Prostate gland (tissue), 2 donors: ENCODE measurements at regions not wholly inside any gene's neighbourhood (a gene's known extent, or its start where the extent isn't known, plus 50 kb on each side); places are given as distances from the start of the nearest gene placed in this dataset.
"Not testable (repeated sequence)": the region's sequence is repeated elsewhere in the genome, so short reads cannot be mapped to it uniquely, and the experiment has no call there.

ENCODE experiments used
- DNase-seq: peaks from one replicate; pipeline ENCODE4 v3.0.0-alpha.2; 2019; ENCODE audit warnings: low spot score
- H3K27ac ChIP-seq, 2 donors: fragments of 200-600 bp; sonication (generic); 2 replicates each; pipeline ENCODE4 v1.5.1; 2017 to 2019
- H3K27me3 ChIP-seq: fragments of 200-600 bp; sonication (generic); replicated peaks from 2 replicates; pipeline ENCODE4 v1.5.1; 2019; ENCODE audit not compliant: insufficient read depth
- H3K36me3 ChIP-seq, 2 donors: fragments of 200-600 bp; sonication (generic); 1 replicate in 1 of 2; 2 replicates in 1 of 2; pipeline versions ENCODE4 v1.5.1 to v1.8.1; 2017 to 2019
- H3K4me1 ChIP-seq: fragments of 200-600 bp; sonication (generic); replicated peaks from 2 replicates; pipeline ENCODE4 v1.5.1; 2019
- H3K4me3 ChIP-seq, 2 donors: fragments of 200-600 bp; sonication (generic); 2 replicates each; pipeline ENCODE4 v1.5.1; 2017 to 2019
- H3K9me3 ChIP-seq: fragments of 200-600 bp; sonication (generic); 2 replicates; pipeline ENCODE4 v1.5.1; 2017
- POLR2A ChIP-seq: fragments of 450-650 bp; IDR thresholded peaks from one replicate; pipeline ENCODE4 v1.6.1; 2016; ENCODE audit warnings: antibody characterized with exemption, mild to moderate bottlenecking
- POLR2AphosphoS5 ChIP-seq: sonication (generic); formaldehyde crosslinking; IDR thresholded peaks from one replicate; pipeline ENCODE4 v1.6.1; 2017; ENCODE audit warnings: antibody characterized with exemption
- WGBS: methylation state at CpG from one replicate; pipeline ENCODE4 v1.1.5; 2018; 5-methylcytosine and 5-hydroxymethylcytosine counted together
- intact Hi-C: fragments of 100-400 bp; cut with DNase I; formaldehyde crosslinking; loops from one replicate; pipeline ENCODE4 v1.14.2; 2022
- TF ChIP-seq, protein P1 (sequence below), 4 experiments: fragments of 200-600 bp in 2 of 4; fragments of 450-650 bp in 2 of 4; sonication (generic) in 2 of 4; IDR thresholded peaks; 1 replicate in 3 of 4; 2 replicates in 1 of 4; pipeline ENCODE4 v1.5.1; 2016 to 2019; ENCODE audit warnings: antibody characterized with exemption in 4 of 4, mild to moderate bottlenecking in 2 of 4, moderate library complexity in 2 of 4

GRCh38 chr11:98417256-98417755, 603.4 kb upstream of the CNTN5 start:
- intact Hi-C loops, result no loop called here
- no peak overlapping the region for H3K27ac ChIP-seq
- no peaks in the 10 kb centered on the region for H3K36me3 ChIP-seq
- 89% methylated on average over 3 of the region's 3 CpGs for WGBS
- TF ChIP-seq POLR2AphosphoS5 (no peak), POLR2A (no peak)
- TF ChIP-seq, protein P1, sequence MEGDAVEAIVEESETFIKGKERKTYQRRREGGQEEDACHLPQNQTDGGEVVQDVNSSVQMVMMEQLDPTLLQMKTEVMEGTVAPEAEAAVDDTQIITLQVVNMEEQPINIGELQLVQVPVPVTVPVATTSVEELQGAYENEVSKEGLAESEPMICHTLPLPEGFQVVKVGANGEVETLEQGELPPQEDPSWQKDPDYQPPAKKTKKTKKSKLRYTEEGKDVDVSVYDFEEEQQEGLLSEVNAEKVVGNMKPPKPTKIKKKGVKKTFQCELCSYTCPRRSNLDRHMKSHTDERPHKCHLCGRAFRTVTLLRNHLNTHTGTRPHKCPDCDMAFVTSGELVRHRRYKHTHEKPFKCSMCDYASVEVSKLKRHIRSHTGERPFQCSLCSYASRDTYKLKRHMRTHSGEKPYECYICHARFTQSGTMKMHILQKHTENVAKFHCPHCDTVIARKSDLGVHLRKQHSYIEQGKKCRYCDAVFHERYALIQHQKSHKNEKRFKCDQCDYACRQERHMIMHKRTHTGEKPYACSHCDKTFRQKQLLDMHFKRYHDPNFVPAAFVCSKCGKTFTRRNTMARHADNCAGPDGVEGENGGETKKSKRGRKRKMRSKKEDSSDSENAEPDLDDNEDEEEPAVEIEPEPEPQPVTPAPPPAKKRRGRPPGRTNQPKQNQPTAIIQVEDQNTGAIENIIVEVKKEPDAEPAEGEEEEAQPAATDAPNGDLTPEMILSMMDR (IDR thresholded peaks at IDR 0.05), result no peak
- no peak overlapping the region for H3K4me3 ChIP-seq
- DNase-seq, result no peak
- no peaks in the 10 kb centered on the region for H3K9me3 ChIP-seq
- no peaks in the 10 kb centered on the region for H3K4me1 ChIP-seq
- no peaks in the 10 kb centered on the region for H3K27me3 ChIP-seq

- DNase-seq, result no peak
- no peaks in the 10 kb centered on the region for H3K4me1 ChIP-seq
- no peak overlapping the region for H3K4me3 ChIP-seq
- H3K27ac ChIP-seq, result no peak overlapping the region
- no peak for TF ChIP-seq POLR2AphosphoS5
- TF ChIP-seq, protein P1 (IDR thresholded peaks at IDR 0.05), result no peak
- TF ChIP-seq POLR2A, result no peak
- intact Hi-C loops, result no loop called here
- no peaks in the 10 kb centered on the region for H3K27me3 ChIP-seq
- H3K9me3 ChIP-seq, result no peaks in the 10 kb centered on the region
- 95% methylated on average over 8 of the region's 8 CpGs for WGBS
- no peaks in the 10 kb centered on the region for H3K36me3 ChIP-seq
Measured at GRCh38 chr11:98423933-98424332, 596.8 kb upstream of the CNTN5 start.

- H3K4me1 ChIP-seq, H3K36me3 ChIP-seq, H3K9me3 ChIP-seq, H3K27ac ChIP-seq, H3K27me3 ChIP-seq, intact Hi-C loops, DNase-seq, H3K4me3 ChIP-seq: not testable (repeated sequence)
- WGBS, result 95% methylated on average over 3 of the region's 3 CpGs
Measured at GRCh38 chr11:98424773-98425172, 596.0 kb upstream of the CNTN5 start.

DNA sequence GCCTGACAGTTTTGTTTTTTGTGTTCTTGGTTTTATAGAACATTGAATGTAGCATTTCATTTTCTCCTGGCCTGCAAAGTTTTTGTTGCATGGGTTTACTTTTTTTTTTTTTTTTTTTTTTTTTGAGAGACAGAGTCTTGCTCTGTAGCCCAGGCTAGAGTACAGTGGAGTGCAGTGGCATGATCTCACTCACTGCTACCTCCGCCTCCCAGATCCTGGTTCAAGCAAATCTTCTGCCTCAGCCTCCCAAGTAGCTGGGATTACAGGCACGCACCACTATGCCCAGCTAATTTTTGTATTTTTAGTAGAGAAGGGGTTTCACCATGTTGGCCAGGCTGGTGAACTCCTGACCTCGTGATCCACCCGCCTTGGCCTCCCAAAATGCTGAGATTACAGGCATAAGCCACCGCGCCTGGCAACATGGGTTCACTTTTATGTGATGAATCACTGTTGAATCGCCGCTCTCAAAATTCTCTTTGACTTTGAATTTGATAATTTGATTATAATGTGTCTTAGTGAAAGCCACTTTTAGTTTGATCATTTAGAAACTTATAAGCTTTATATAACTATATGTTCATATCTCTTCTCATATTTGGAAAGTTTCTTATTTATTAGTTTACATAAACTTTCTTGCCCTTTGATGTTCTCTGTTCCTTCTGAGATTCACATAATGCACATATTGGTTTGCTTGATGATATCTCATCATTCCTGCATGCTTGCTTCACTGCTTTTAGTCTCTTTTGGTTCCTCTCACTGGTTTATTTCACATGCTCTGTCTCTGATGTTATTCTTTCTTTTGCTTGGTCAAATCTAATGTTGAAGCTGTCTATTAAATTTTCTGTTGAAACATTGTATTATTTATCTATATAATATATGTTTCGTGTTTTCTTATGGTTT, 589.0 kb upstream of the CNTN5 start:
- 92% methylated on average over 9 of the region's 9 CpGs for WGBS
- TF ChIP-seq POLR2A (no peak), POLR2AphosphoS5 (no peak)
- TF ChIP-seq, protein P1 (IDR thresholded peaks at IDR 0.05), result no peak
- Histone ChIP-seq H3K4me1 (no peaks in the 10 kb centered on the region), H3K27me3 (no peaks in the 10 kb centered on the region), H3K4me3 (no peak overlapping the region), H3K27ac (no peak overlapping the region), H3K36me3 (no peaks in the 10 kb centered on the region), H3K9me3 (no peaks in the 10 kb centered on the region)
- intact Hi-C loops, result no loop called here
- DNase-seq, result no peak

- no peak for DNase-seq
- 88% methylated on average over 1 of the region's 1 CpG for WGBS
- H3K9me3 ChIP-seq, result no peaks in the 10 kb centered on the region
- intact Hi-C loops, result no loop called here
- no peaks in the 10 kb centered on the region for H3K4me1 ChIP-seq
- no peak overlapping the region for H3K27ac ChIP-seq
- no peaks in the 10 kb centered on the region for H3K36me3 ChIP-seq
- H3K27me3 ChIP-seq, result no peaks in the 10 kb centered on the region
- no peak for TF ChIP-seq POLR2AphosphoS5
- TF ChIP-seq, protein P1 (IDR thresholded peaks at IDR 0.05), result no peak
- no peak for TF ChIP-seq POLR2A
- no peak overlapping the region for H3K4me3 ChIP-seq
Measured at GRCh38 chr11:98434296-98434695, 586.5 kb upstream of the CNTN5 start.
